ENCODE measurements at regions not wholly inside any gene's neighbourhood (a gene's known extent, or its start where the extent isn't known, plus 50 kb on each side); places are given as distances from the start of the nearest gene placed in this dataset.

GRCh38 chr7:67402280-67402679 is 405.6 kb downstream of the TYW1 start:
- no peaks in the 10 kb centered on the region for H3K36me3 ChIP-seq (ENCODE audit: control insufficient read depth, insufficient read depth, low read length)
- no peaks in the 10 kb centered on the region for H3K27me3 ChIP-seq (ENCODE audit: control insufficient read depth, insufficient read depth, low read length)
- H2AFZ ChIP-seq (ENCODE audit: low read length), result no peak overlapping the region
- H3K4me1 ChIP-seq (ENCODE audit: control insufficient read depth, extremely low read depth, insufficient read depth, low read length), result no peaks in the 10 kb centered on the region
- TF ChIP-seq CTCF (conservative IDR thresholded peaks at IDR 0.05 in 1 of 2, IDR thresholded peaks at IDR 0.05 in 1 of 2; ENCODE audit: low read depth in 1 of 2, low read length in 2 of 2) (no peak), EZH2 (IDR thresholded peaks at IDR 0.05; ENCODE audit: low read length, missing control alignments) (no peak)
- no peak overlapping the region for H3K27ac ChIP-seq (ENCODE audit: insufficient read depth, low read length)
- no peaks in the 10 kb centered on the region for H3K79me2 ChIP-seq (ENCODE audit: control insufficient read depth, insufficient read depth, low read length)
- no peak overlapping the region for H3K4me3 ChIP-seq (replicated peaks in 1 of 4; ENCODE audit: control extremely low read depth in 1 of 4, insufficient read depth in 1 of 4, low read depth in 3 of 4, low read length in 4 of 4)
- no peak overlapping the region for H3K9ac ChIP-seq (ENCODE audit: insufficient read depth, low read length)
- no peak for DNase-seq (ENCODE audit: low read depth in 2 of 2)
- no peaks in the 10 kb centered on the region for H3K9me3 ChIP-seq (ENCODE audit: control insufficient read depth, insufficient read depth, low read depth, low read length)
- H4K20me1 ChIP-seq (ENCODE audit: control insufficient read depth, extremely low read depth, insufficient read depth, low read length), result no peaks in the 10 kb centered on the region
- no peak overlapping the region for H3K4me2 ChIP-seq (ENCODE audit: extremely low read depth, insufficient read depth, low read length)

GRCh38 chr7:67406976-67407375 is 410.3 kb downstream of the TYW1 start:
- H3K4me3 ChIP-seq (replicated peaks in 1 of 4; ENCODE audit: control extremely low read depth in 1 of 4, insufficient read depth in 1 of 4, low read depth in 3 of 4, low read length in 4 of 4), result no peak overlapping the region
- no peak overlapping the region for H3K9ac ChIP-seq (ENCODE audit: insufficient read depth, low read length)
- H3K79me2 ChIP-seq (ENCODE audit: control insufficient read depth, insufficient read depth, low read length), result no peaks in the 10 kb centered on the region
- no peaks in the 10 kb centered on the region for H3K9me3 ChIP-seq (ENCODE audit: control insufficient read depth, insufficient read depth, low read depth, low read length)
- no peak for TF ChIP-seq EZH2 (IDR thresholded peaks at IDR 0.05; ENCODE audit: low read length, missing control alignments)
- no peak for TF ChIP-seq CTCF (conservative IDR thresholded peaks at IDR 0.05 in 1 of 2, IDR thresholded peaks at IDR 0.05 in 1 of 2; ENCODE audit: low read depth in 1 of 2, low read length in 2 of 2)
- H3K4me1 ChIP-seq (ENCODE audit: control insufficient read depth, extremely low read depth, insufficient read depth, low read length), result no peaks in the 10 kb centered on the region
- H2AFZ ChIP-seq (ENCODE audit: low read length), result no peak overlapping the region
- no peak overlapping the region for H3K27ac ChIP-seq (ENCODE audit: insufficient read depth, low read length)
- H3K27me3 ChIP-seq (ENCODE audit: control insufficient read depth, insufficient read depth, low read length), result no peaks in the 10 kb centered on the region
- DNase-seq (ENCODE audit: low read depth in 2 of 2), result no peak
- H4K20me1 ChIP-seq (ENCODE audit: control insufficient read depth, extremely low read depth, insufficient read depth, low read length), result no peaks in the 10 kb centered on the region
- H3K4me2 ChIP-seq (ENCODE audit: extremely low read depth, insufficient read depth, low read length), result no peak overlapping the region
- H3K36me3 ChIP-seq (ENCODE audit: control insufficient read depth, insufficient read depth, low read length), result no peaks in the 10 kb centered on the region

GRCh38 chr7:67407392-67408071 is 410.9 kb downstream of the TYW1 start:
- Histone ChIP-seq H3K4me3 (replicated peaks in 1 of 4; ENCODE audit: control extremely low read depth in 1 of 4, insufficient read depth in 1 of 4, low read depth in 3 of 4, low read length in 4 of 4) (no peak overlapping the region), H3K36me3 (ENCODE audit: control insufficient read depth, insufficient read depth, low read length) (no peaks in the 10 kb centered on the region), H3K27me3 (ENCODE audit: control insufficient read depth, insufficient read depth, low read length) (no peaks in the 10 kb centered on the region), H3K9ac (ENCODE audit: insufficient read depth, low read length) (no peak overlapping the region), H3K9me3 (ENCODE audit: control insufficient read depth, insufficient read depth, low read depth, low read length) (no peaks in the 10 kb centered on the region), H3K4me2 (ENCODE audit: extremely low read depth, insufficient read depth, low read length) (no peak overlapping the region), H3K4me1 (ENCODE audit: control insufficient read depth, extremely low read depth, insufficient read depth, low read length) (no peaks in the 10 kb centered on the region), H3K79me2 (ENCODE audit: control insufficient read depth, insufficient read depth, low read length) (no peaks in the 10 kb centered on the region), H4K20me1 (ENCODE audit: control insufficient read depth, extremely low read depth, insufficient read depth, low read length) (no peaks in the 10 kb centered on the region), H3K27ac (ENCODE audit: insufficient read depth, low read length) (no peak overlapping the region), H2AFZ (ENCODE audit: low read length) (no peak overlapping the region)
- DNase-seq (ENCODE audit: low read depth in 2 of 2), result no peak
- TF ChIP-seq CTCF (conservative IDR thresholded peaks at IDR 0.05 in 1 of 2, IDR thresholded peaks at IDR 0.05 in 1 of 2; ENCODE audit: low read depth in 1 of 2, low read length in 2 of 2) (no peak), EZH2 (IDR thresholded peaks at IDR 0.05; ENCODE audit: low read length, missing control alignments) (no peak)

Data from fibroblast of lung (primary cell).